A549 (cell line): ENCODE measurements at regions not wholly inside any gene's neighbourhood (a gene's known extent, or its start where the extent isn't known, plus 50 kb on each side); places are given as distances from the start of the nearest gene placed in this dataset.

Experiments used
- ATAC-seq, 2 experiments: fragments of 200-7000 bp in 1 of 2; fragments of >200 bp in 1 of 2; cut with Nextera tagmentation in 1 of 2; cut with Tn5 transposase in 1 of 2; 3 replicates each; pipeline versions ENCODE4 v1.8.0 to v1.9.1; 2018 to 2020; ENCODE audit warnings: mild to moderate bottlenecking in 1 of 2, moderate library complexity in 1 of 2
- CTCF ChIA-PET: fragments of 300-600 bp; sonication (Branson Sonifier 250); formaldehyde crosslinking; extraction: SDS; loops from one replicate; lab custom pipeline; 2021; ENCODE audit warnings: antibody characterized with exemption, inconsistent platforms; lab: Yijun Ruan, JAX
- POLR2A ChIA-PET: fragments of 350-600 bp; formaldehyde crosslinking; extraction: SDS; loops from one replicate; lab custom pipeline; 2021; ENCODE audit warnings: antibody characterized with exemption, inconsistent platforms; lab: Yijun Ruan, JAX
- DNase-seq, 2 experiments: peaks; one replicate each; pipeline versions ENCODE4 v3.0.0 to v3.0.0-alpha.2; 2011 to 2016; ENCODE audit warnings: low read depth in 1 of 2, low spot score in 1 of 2
- FAIRE-seq: peaks from 2 replicates; lab custom pipeline; 2011; peaks lifted over from hg19 to GRCh38; lab: Jason Lieb, UNC
- H3K27ac ChIP-seq, 2 experiments: fragments of >200 bp; sonication (Bioruptor Twin); formaldehyde crosslinking; 3 replicates each; pipeline ENCODE4 v1.5.1; 2016 to 2017
- H3K4me1 ChIP-seq: fragments of >200 bp; sonication (Bioruptor Twin); formaldehyde crosslinking; 3 replicates; pipeline ENCODE4 v1.6.1; 2016
- H3K4me2 ChIP-seq: fragments of >200 bp; sonication (Bioruptor Twin); formaldehyde crosslinking; 3 replicates; pipeline ENCODE4 v1.6.1; 2016
- H3K4me3 ChIP-seq: fragments of >200 bp; sonication (Bioruptor Twin); formaldehyde crosslinking; 3 replicates; pipeline ENCODE4 v1.5.1; 2016
- H3K9me3 ChIP-seq: fragments of >200 bp; sonication (Bioruptor Twin); formaldehyde crosslinking; 3 replicates; pipeline ENCODE4 v1.6.1; 2016
- CBX2 ChIP-seq: fragments of 200-600 bp; sonication (generic); IDR thresholded peaks from 2 replicates; pipeline ENCODE4 v1.6.1; 2016; ENCODE audit warnings: low read depth, mild to moderate bottlenecking, borderline replicate concordance
- EHMT2 ChIP-seq: fragments of 200-600 bp; sonication (generic); IDR thresholded peaks from 2 replicates; pipeline ENCODE4 v1.6.1; 2016; ENCODE audit warnings: antibody characterized with exemption, low read depth, mild to moderate bottlenecking, moderate library complexity
- FOSB ChIP-seq: fragments of 250-450 bp; sonication (Bioruptor Pico); IDR thresholded peaks from 2 replicates; pipeline ENCODE4 v1.5.0; 2020; ENCODE audit warnings: mild to moderate bottlenecking, moderate library complexity
- FOSL2 ChIP-seq, 2 experiments: fragments of 450-650 bp in 1 of 2; fragments of >200 bp in 1 of 2; sonication (Bioruptor Twin) in 1 of 2; formaldehyde crosslinking; IDR thresholded peaks; 2 replicates each; pipeline versions ENCODE4 v1.5.0 to v1.6.1; 2016 to 2020; ENCODE audit warnings: mild to moderate bottlenecking in 1 of 2, moderate library complexity in 1 of 2
- KDM5A ChIP-seq: fragments of 200-600 bp; sonication (generic); IDR thresholded peaks from 2 replicates; pipeline ENCODE4 v1.6.1; 2016; ENCODE audit warnings: antibody characterized with exemption, mild to moderate bottlenecking
- MAZ ChIP-seq: fragments of 150-350 bp; IDR thresholded peaks from 2 replicates; pipeline ENCODE4 v1.6.1; 2014; ENCODE audit warnings: antibody characterized with exemption, low read depth, low read length, borderline replicate concordance
- NPAS2 ChIP-seq: fragments of 250-450 bp; sonication (Bioruptor Pico); IDR thresholded peaks from 2 replicates; pipeline ENCODE4 v1.8.0; 2022; ENCODE audit warnings: mild to moderate bottlenecking, moderate library complexity, borderline replicate concordance
- NR3C1 ChIP-seq: fragments of >200 bp; sonication (Bioruptor Twin); formaldehyde crosslinking; IDR thresholded peaks from 3 replicates; pipeline ENCODE4 v1.6.1; 2017
- RARB ChIP-seq: fragments of 250-450 bp; sonication (Bioruptor Pico); IDR thresholded peaks from 2 replicates; pipeline ENCODE4 v1.8.0; 2021; ENCODE audit warnings: mild to moderate bottlenecking, moderate library complexity
- SREBF2 ChIP-seq: fragments of 450-650 bp; IDR thresholded peaks from 2 replicates; pipeline ENCODE4 v1.6.1; 2014; ENCODE audit warnings: mild to moderate bottlenecking, moderate library complexity
- ZC3H11A ChIP-seq: fragments of 450-650 bp; IDR thresholded peaks from 2 replicates; pipeline ENCODE4 v1.6.1; 2014; ENCODE audit warnings: antibody characterized with exemption, mild to moderate bottlenecking
- WGBS: methylation state at CpG from one replicate; pipeline ENCODE4 v1.1.6; 2017; ENCODE audit errors: missing lambda C conversion rate; 5-methylcytosine and 5-hydroxymethylcytosine counted together
- TF ChIP-seq, protein P1 (sequence below): fragments of >200 bp; sonication (Bioruptor Twin); formaldehyde crosslinking; IDR thresholded peaks from 3 replicates; pipeline ENCODE4 v1.6.1; 2016
- TF ChIP-seq, protein P2 (sequence below): IDR thresholded peaks from 2 replicates; pipeline ENCODE4 v1.6.1; 2012
- TF ChIP-seq, protein P3 (sequence below): fragments of 200-600 bp; sonication (generic); IDR thresholded peaks from 2 replicates; pipeline ENCODE4 v1.6.1; 2016; ENCODE audit warnings: antibody characterized with exemption, mild to moderate bottlenecking, moderate library complexity
- TF ChIP-seq, protein P4 (sequence below): fragments of >200 bp; sonication (Bioruptor Twin); formaldehyde crosslinking; IDR thresholded peaks from 2 replicates; pipeline ENCODE4 v1.6.1; 2016

DNA sequence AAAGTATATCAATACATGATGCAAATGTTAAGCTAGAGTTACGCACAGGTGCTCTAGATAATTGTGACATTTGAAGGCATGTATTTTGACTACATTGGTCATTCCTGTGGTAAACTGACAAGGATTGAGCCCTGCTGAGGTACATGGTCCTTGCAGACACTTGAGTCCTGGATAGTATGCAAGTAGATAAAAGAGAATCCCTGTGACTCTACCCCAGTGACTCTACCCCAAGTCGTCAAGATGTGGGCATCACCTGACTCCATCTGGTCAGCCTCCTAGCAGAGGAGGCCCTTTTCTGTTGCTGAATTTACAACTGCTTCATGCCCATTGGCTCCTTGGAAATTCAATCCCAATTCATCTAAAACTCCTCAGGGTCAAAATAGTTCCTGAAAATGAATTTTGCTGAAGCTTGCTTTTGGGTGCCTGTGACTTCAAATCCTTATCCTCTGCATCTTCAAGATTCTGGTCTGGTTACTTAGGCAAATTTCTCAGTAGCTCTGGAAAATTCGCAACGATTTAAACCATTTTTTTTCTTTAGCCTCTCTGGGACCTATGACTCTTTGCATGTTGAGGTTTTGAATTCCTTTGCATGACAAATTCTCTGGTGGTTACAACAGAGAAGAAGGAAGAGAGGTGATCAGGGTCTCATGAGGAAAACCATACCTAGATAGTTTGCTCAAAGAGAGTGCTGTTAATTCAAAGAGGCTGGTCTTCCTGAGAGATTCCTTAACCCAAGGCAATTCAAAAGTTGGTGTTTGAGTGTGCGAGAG is 422.1 kb downstream of the FGF9 start (continued):
- TF ChIP-seq, protein P1, sequence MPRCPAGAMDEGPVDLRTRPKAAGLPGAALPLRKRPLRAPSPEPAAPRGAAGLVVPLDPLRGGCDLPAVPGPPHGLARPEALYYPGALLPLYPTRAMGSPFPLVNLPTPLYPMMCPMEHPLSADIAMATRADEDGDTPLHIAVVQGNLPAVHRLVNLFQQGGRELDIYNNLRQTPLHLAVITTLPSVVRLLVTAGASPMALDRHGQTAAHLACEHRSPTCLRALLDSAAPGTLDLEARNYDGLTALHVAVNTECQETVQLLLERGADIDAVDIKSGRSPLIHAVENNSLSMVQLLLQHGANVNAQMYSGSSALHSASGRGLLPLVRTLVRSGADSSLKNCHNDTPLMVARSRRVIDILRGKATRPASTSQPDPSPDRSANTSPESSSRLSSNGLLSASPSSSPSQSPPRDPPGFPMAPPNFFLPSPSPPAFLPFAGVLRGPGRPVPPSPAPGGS: no peak

DNA sequence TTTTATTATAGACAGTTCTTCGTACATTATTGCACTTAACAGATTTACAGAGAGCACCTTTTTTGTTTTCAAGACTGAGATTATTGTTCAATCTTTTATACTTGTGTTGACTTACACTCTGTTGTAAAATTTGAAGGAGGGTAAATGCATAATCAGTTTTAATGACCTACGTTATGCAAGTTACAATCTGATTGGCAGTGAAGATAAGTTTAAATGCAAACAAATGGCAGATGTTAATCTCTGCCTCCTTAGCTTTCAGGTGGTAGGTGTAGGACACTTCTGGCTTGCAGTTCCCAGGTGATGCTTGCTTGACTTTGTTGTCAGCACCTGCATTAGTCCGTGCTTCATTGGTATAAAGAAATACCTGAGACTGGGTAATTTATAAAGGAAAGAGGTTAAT is 424.9 kb downstream of the FGF9 start:
- Histone ChIP-seq H3K4me2 (no peak overlapping the region), H3K9me3 (no peaks in the 10 kb centered on the region), H3K4me1 (no peaks in the 10 kb centered on the region), H3K4me3 (no peak overlapping the region), H3K27ac (no peak overlapping the region)
- TF ChIP-seq NPAS2 (CRISPR knock-in tag): no peak
- TF ChIP-seq CBX2: no peak
- no peak for TF ChIP-seq NR3C1
- TF ChIP-seq RARB: no peak
- no peak for FAIRE-seq
- CTCF ChIA-PET: no interaction called here
- no peak for ATAC-seq
- POLR2A ChIA-PET: no interaction called here
- 14% methylated on average over 3 of the region's 3 CpGs for WGBS
- no peak for DNase-seq

DNA sequence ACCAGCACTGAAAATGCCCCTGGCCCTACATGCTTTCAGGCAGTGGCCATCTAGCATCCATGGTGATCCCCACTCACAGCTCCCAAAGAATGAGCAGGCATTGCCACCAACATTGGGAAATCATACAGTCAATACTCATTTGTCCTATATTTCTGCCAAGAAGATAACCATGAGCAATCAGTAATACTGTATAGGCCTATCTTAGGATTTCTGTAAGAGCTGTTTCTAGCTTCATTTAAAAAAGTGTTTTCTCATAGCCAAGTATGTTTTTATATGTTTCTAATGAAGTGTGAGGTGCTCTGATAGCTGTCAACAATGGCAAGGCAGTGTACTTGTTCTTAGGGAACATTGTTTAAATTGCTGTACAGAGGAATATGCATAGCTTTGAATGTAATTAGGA is 428.7 kb downstream of the FGF9 start:
- no peak overlapping the region for H3K4me2 ChIP-seq
- H3K4me3 ChIP-seq: no peak overlapping the region
- no peaks in the 10 kb centered on the region for H3K9me3 ChIP-seq
- CTCF ChIA-PET: no interaction called here
- no peak for DNase-seq
- no peak for TF ChIP-seq MAZ
- no peak for TF ChIP-seq FOSL2 (IDR thresholded peaks at IDR 0.05)
- no peak for TF ChIP-seq FOSL2 (CRISPR knock-in tag; IDR thresholded peaks at IDR 0.05)
- POLR2A ChIA-PET: no interaction called here
- H3K4me1 ChIP-seq: no peaks in the 10 kb centered on the region
- no peak for ATAC-seq
- no peak for FAIRE-seq
- H3K27ac ChIP-seq: no peak overlapping the region

DNA sequence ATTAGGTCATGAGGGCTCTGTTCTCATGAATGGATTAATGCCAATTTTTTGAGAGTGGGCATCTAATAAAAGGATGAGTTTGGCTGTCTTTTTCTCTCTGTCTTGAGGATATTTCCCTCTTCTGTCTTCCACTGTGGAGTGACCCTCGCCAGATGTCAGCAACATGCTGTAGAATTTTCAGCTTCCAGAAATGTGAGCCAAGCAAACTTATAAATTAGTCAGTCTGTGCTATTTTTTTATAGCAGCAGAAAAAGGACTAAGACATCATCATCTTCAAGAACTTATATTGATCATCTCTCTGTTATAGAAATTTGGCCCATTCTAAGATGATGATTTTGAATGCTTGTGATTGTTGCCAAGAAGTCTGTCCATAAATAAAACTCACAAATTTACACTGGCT is 431.4 kb downstream of the FGF9 start:
- DNase-seq: no peak
- Histone ChIP-seq H3K4me3 (no peak overlapping the region), H3K4me2 (no peak overlapping the region), H3K4me1 (no peaks in the 10 kb centered on the region), H3K27ac (no peak overlapping the region), H3K9me3 (no peaks in the 10 kb centered on the region)
- TF ChIP-seq, protein P1: no peak
- no peak for TF ChIP-seq CBX2
- TF ChIP-seq NR3C1: no peak
- no peak for TF ChIP-seq SREBF2
- TF ChIP-seq NPAS2 (CRISPR knock-in tag): no peak
- no peak for TF ChIP-seq EHMT2
- TF ChIP-seq, protein P2, sequence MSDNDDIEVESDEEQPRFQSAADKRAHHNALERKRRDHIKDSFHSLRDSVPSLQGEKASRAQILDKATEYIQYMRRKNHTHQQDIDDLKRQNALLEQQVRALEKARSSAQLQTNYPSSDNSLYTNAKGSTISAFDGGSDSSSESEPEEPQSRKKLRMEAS: no peak
- TF ChIP-seq ZC3H11A: no peak
- CTCF ChIA-PET: no interaction called here
- whole genome bisulfite sequencing: 13% methylated on average over 1 of the region's 1 CpG
- ATAC-seq: no peak
- POLR2A ChIA-PET: no interaction called here
- no peak for FAIRE-seq

DNA sequence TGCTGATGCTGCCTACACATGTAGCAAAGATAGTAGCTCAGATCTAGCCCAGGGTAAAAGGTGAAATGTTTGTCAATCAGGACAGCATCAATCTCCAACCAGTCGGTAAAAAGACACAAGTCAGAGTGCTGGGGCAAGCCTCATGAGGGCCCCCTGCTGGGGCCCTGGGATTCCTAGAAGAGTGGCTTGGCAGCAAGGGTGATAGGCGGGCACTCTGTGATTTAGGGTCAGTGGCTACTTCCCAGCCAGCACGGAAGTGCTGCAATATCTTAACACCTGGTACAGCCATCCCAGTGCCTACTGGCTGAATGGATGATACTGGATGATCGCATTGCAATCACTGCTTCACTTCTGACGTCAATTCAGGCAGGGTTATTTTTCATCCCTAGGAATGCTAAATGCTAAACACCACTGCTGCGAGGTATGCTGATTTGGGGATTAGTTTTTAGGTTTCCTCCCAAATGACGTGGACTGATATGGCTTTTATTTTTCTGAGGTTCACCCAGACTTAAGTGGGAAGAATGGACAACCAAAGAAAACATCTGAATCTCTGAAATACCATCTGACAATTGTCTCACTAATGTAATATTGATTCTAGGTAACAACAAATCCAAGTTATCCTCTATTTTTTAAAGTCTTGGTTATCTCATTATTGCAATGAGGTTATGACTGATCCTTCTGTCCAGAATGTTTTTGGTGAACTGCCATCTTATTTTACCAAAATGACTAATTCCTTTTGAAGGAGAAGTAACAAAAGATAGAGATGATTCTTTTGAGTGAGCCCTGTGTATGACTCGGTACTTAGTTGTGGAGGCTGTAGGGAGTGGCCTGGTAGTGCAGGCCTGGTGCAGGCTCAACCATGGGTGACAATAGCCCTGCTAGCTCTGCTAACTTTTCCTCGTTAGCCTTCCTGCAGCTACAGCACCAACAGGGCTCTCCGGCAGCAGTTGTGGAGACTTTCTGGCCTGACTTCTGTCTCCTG is 432.5 kb downstream of the FGF9 start:
- ChIA-PET POLR2A (no interaction called here), CTCF (no interaction called here)
- Histone ChIP-seq H3K4me1 (no peaks in the 10 kb centered on the region), H3K4me3 (no peak overlapping the region), H3K4me2 (no peak overlapping the region), H3K9me3 (no peaks in the 10 kb centered on the region), H3K27ac (no peak overlapping the region)
- no peak for DNase-seq
- ATAC-seq: no peak
- FAIRE-seq: no peak
- WGBS: 44% methylated on average over 9 of the region's 10 CpGs
- TF ChIP-seq, protein P3, sequence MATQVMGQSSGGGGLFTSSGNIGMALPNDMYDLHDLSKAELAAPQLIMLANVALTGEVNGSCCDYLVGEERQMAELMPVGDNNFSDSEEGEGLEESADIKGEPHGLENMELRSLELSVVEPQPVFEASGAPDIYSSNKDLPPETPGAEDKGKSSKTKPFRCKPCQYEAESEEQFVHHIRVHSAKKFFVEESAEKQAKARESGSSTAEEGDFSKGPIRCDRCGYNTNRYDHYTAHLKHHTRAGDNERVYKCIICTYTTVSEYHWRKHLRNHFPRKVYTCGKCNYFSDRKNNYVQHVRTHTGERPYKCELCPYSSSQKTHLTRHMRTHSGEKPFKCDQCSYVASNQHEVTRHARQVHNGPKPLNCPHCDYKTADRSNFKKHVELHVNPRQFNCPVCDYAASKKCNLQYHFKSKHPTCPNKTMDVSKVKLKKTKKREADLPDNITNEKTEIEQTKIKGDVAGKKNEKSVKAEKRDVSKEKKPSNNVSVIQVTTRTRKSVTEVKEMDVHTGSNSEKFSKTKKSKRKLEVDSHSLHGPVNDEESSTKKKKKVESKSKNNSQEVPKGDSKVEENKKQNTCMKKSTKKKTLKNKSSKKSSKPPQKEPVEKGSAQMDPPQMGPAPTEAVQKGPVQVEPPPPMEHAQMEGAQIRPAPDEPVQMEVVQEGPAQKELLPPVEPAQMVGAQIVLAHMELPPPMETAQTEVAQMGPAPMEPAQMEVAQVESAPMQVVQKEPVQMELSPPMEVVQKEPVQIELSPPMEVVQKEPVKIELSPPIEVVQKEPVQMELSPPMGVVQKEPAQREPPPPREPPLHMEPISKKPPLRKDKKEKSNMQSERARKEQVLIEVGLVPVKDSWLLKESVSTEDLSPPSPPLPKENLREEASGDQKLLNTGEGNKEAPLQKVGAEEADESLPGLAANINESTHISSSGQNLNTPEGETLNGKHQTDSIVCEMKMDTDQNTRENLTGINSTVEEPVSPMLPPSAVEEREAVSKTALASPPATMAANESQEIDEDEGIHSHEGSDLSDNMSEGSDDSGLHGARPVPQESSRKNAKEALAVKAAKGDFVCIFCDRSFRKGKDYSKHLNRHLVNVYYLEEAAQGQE: no peak
- TF ChIP-seq, protein P4, sequence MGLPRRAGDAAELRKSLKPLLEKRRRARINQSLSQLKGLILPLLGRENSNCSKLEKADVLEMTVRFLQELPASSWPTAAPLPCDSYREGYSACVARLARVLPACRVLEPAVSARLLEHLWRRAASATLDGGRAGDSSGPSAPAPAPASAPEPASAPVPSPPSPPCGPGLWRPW: no peak
- no peak for TF ChIP-seq SREBF2
- no peak for TF ChIP-seq FOSB (CRISPR knock-in tag)
- TF ChIP-seq KDM5A: no peak
